Lung (tissue), 12 donors: ENCODE measurements at regions not wholly inside any gene's neighbourhood (a gene's known extent, or its start where the extent isn't known, plus 50 kb on each side); places are given as distances from the start of the nearest gene placed in this dataset. TPM values are rescaled to one million over a fixed set of nuclear protein-coding genes. Genes with fewer than 3 reads are reported as not detected.

Experiments used
- ATAC-seq: fragments of 200-7000 bp; cut with Tn5 transposase; one replicate; pipeline ENCODE4 v1.9.1; 2020; ENCODE audit warnings: moderate number of reproducible peaks; ENCODE audit not compliant: insufficient read depth, low FRiP score
- DNase-seq, 3 donors: peaks; one replicate each; pipeline ENCODE4 v3.0.0-alpha.2; 2013 to 2017
- H3K27ac ChIP-seq, 2 donors: one replicate each; pipeline ENCODE4 v1.5.1; 2013; ENCODE audit warnings: mild to moderate bottlenecking in 2 of 2, moderate library complexity in 2 of 2, control low read depth in 1 of 2, inconsistent platforms in 1 of 2, low read depth in 1 of 2, low read length in 1 of 2
- H3K27me3 ChIP-seq, 3 donors: one replicate each; pipeline ENCODE4 v1.5.1; 2013; ENCODE audit warnings: low read length in 2 of 3; ENCODE audit not compliant: control insufficient read depth in 3 of 3, insufficient read depth in 3 of 3
- H3K36me3 ChIP-seq, 4 donors: one replicate each; pipeline ENCODE4 v1.5.1; 2013; ENCODE audit warnings: low read length in 4 of 4, mild to moderate bottlenecking in 1 of 4, moderate library complexity in 1 of 4; ENCODE audit not compliant: control insufficient read depth in 4 of 4, insufficient read depth in 4 of 4
- H3K4me1 ChIP-seq, 5 donors: one replicate each; pipeline ENCODE4 v1.5.1; 2013; ENCODE audit warnings: low read length in 5 of 5, mild to moderate bottlenecking in 2 of 5, moderate library complexity in 1 of 5; ENCODE audit not compliant: control insufficient read depth in 5 of 5, insufficient read depth in 5 of 5
- H3K4me3 ChIP-seq: one replicate; pipeline ENCODE4 v1.5.1; 2013; ENCODE audit warnings: mild to moderate bottlenecking, control low read depth, moderate library complexity
- H3K9ac ChIP-seq, 2 donors: one replicate each; pipeline ENCODE4 v1.5.1; 2013; ENCODE audit warnings: low read length in 2 of 2, control low read depth in 1 of 2; ENCODE audit not compliant: insufficient read depth in 1 of 2
- H3K9me3 ChIP-seq, 4 donors: one replicate each; pipeline ENCODE4 v1.5.1; 2013; ENCODE audit warnings: low read length in 3 of 4, mild to moderate bottlenecking in 1 of 4, moderate library complexity in 1 of 4; ENCODE audit not compliant: control insufficient read depth in 4 of 4, insufficient read depth in 3 of 4
- WGBS, 2 donors: extraction: QIAGEN DNeasy Blood & Tissue Kit; methylation state at CpG; one replicate each; pipeline ENCODE4 v1.1.7; 2013; 5-methylcytosine and 5-hydroxymethylcytosine counted together
- small RNA-seq: library from RNA; depleted of rRNA; stranded (forward); fragments of <200 nt; gene quantifications from one replicate; pipeline ENCODE3, GENCODE V24; 2014; ENCODE audit warnings: low replicate concordance
- TF ChIP-seq, protein P1 (sequence below): IDR thresholded peaks from 2 replicates; pipeline ENCODE4 v1.5.1; 2012; ENCODE audit warnings: mild to moderate bottlenecking; ENCODE audit errors: control extremely low read depth, extremely low read depth
- donor health status: control.
- donor health status: control.
- donor health status: Bipolar disorder and iron deficiency.
- donor health status: healthy.
- donor health status: DM: yes; HTN: yes; CAD: no.

GRCh38 chr20:59547596-59547995, 56.7 kb upstream of the PHACTR3 start:
- no peak overlapping the region for H3K27ac ChIP-seq
- H3K4me1 ChIP-seq, result no peaks in the 10 kb centered on the region
- no peak for ATAC-seq
- no peak for DNase-seq
- H3K4me3 ChIP-seq, result no peak overlapping the region
- no peaks in the 10 kb centered on the region for H3K9me3 ChIP-seq
- no peak overlapping the region for H3K9ac ChIP-seq
- peaks cover 0 to 9% (median 4%) of the 10 kb centered on the region in 3 donors for H3K27me3 ChIP-seq
- H3K36me3 ChIP-seq, result no peaks in the 10 kb centered on the region
- 93 to 94% methylated on average over 8 of the region's 8 CpGs for WGBS, 2 donors
- TF ChIP-seq, protein P1, sequence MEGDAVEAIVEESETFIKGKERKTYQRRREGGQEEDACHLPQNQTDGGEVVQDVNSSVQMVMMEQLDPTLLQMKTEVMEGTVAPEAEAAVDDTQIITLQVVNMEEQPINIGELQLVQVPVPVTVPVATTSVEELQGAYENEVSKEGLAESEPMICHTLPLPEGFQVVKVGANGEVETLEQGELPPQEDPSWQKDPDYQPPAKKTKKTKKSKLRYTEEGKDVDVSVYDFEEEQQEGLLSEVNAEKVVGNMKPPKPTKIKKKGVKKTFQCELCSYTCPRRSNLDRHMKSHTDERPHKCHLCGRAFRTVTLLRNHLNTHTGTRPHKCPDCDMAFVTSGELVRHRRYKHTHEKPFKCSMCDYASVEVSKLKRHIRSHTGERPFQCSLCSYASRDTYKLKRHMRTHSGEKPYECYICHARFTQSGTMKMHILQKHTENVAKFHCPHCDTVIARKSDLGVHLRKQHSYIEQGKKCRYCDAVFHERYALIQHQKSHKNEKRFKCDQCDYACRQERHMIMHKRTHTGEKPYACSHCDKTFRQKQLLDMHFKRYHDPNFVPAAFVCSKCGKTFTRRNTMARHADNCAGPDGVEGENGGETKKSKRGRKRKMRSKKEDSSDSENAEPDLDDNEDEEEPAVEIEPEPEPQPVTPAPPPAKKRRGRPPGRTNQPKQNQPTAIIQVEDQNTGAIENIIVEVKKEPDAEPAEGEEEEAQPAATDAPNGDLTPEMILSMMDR, result no peak

Small RNAs in the stretch of these regions (small RNA-seq; reads per million reads assigned to genes)
- not detected for gene PIEZO1P1
